ENCODE measurements at regions not wholly inside any gene's neighbourhood (a gene's known extent, or its start where the extent isn't known, plus 50 kb on each side); places are given as distances from the start of the nearest gene placed in this dataset.

DNA sequence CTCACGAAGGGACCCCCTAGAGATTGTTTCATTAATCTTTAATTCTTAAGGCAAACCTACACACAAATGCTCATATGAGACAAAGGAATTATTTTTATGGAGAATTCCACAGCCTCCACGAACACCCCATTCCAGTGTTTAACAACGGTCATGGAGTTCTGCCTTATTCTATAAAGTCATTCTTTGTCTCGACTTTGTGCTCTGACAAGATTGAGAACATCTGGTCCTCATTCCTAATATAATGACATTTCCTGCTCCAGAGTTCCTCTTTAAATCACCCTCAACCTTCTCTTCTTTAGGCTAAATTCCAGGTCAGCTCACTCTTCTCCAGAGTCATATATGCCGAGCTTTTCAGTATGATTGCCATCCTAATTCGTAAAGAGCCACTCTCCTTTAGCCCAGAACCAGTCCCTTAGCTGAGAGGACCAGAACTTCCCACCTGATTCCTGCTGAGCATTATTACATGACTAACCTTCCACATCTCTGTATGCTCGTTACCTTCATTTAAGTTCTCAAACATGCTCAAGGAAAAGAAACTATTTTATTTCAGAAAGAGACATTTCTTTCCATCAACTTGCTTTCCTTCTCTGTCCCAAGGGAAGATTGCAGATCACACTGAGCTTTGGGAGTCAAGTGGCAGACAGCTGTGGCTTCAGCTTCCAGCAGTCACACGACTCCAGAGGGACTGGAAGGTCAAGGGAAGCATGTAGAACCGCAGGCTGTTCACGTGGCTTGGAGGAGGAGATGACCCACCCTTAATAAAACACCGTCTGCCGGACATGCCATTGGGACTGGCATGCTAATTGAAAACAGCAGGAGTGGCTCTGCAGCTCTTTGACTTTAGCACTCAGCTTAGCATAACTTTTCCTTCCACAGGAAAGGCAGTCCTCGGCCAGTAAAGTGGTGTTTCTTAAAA lies 467.1 kb upstream of the HSF2 start:
- H3K4me3 ChIP-seq (ENCODE audit: low read depth in 2 of 2, low read length in 2 of 2), result no peak overlapping the region
- peak; percentile 38; the same call in 1 of the 2 replicates for ATAC-seq

DNA sequence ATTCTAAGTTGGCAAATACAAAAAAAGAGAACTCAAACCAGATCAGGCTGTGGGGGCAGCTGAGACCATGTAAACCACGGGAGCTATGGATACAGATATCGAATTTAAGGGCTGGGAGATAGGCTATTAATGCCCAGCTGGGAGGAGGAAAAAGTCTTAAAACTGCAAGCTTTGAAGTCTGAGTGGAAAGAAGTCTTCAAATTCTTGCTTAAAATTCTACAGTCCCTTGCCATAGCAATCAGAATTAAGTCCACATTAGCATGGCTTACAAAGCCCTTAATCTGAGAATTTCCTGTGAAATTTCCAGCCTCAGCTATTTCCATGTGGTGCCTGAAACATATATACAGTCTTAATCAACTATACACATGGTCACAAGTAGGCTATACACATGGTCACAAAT lies 465.0 kb upstream of the HSF2 start:
- CTCF ChIA-PET, result no interaction called here

More for the DNA sequence above, 467.1 kb upstream of the HSF2 start:
- ChIA-PET CTCF (no interaction called here), POLR2A (interaction anchor here (0.5 kb wide), 1 partner anchor 64 kb away, joined by 3 read pairs; no protein-coding TSS in a partner anchor)
- peak; percentile 46 for DNase-seq (ENCODE audit: low read depth, low spot score)
- Histone ChIP-seq H3K36me3 (ENCODE audit: control insufficient read depth, insufficient read depth, low read length) (no peaks in the 10 kb centered on the region), H3K9me3 (ENCODE audit: control insufficient read depth, insufficient read depth, low read depth, low read length) (no peaks in the 10 kb centered on the region), H3K27me3 (ENCODE audit: control insufficient read depth, insufficient read depth, low read length) (no peaks in the 10 kb centered on the region), H3K4me1 (ENCODE audit: control insufficient read depth, insufficient read depth, low read length) (no peaks in the 10 kb centered on the region), H3K27ac (ENCODE audit: low read length) (no peak overlapping the region)
- intact Hi-C loops (cut with micrococcal nuclease; ENCODE audit: unreplicated experiment) (no loop called here), in situ Hi-C loops (cut with HindIII; ENCODE audit: low pct_unique_long_range_greater_than_20kb, low sequenced_read_pairs) (no loop called here)
- TF ChIP-seq, protein P1, sequence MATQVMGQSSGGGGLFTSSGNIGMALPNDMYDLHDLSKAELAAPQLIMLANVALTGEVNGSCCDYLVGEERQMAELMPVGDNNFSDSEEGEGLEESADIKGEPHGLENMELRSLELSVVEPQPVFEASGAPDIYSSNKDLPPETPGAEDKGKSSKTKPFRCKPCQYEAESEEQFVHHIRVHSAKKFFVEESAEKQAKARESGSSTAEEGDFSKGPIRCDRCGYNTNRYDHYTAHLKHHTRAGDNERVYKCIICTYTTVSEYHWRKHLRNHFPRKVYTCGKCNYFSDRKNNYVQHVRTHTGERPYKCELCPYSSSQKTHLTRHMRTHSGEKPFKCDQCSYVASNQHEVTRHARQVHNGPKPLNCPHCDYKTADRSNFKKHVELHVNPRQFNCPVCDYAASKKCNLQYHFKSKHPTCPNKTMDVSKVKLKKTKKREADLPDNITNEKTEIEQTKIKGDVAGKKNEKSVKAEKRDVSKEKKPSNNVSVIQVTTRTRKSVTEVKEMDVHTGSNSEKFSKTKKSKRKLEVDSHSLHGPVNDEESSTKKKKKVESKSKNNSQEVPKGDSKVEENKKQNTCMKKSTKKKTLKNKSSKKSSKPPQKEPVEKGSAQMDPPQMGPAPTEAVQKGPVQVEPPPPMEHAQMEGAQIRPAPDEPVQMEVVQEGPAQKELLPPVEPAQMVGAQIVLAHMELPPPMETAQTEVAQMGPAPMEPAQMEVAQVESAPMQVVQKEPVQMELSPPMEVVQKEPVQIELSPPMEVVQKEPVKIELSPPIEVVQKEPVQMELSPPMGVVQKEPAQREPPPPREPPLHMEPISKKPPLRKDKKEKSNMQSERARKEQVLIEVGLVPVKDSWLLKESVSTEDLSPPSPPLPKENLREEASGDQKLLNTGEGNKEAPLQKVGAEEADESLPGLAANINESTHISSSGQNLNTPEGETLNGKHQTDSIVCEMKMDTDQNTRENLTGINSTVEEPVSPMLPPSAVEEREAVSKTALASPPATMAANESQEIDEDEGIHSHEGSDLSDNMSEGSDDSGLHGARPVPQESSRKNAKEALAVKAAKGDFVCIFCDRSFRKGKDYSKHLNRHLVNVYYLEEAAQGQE (IDR thresholded peaks at IDR 0.05; ENCODE audit: insufficient read depth in 1 of 2, low read depth in 2 of 2, low read length in 1 of 2), result no peak
- TF ChIP-seq SIN3A (IDR thresholded peaks at IDR 0.05; ENCODE audit: borderline replicate concordance, insufficient read depth, low read depth, low read length) (no peak), POLR2AphosphoS5 (IDR thresholded peaks at IDR 0.05; ENCODE audit: low read depth, low read length) (no peak), TCF7L2 (IDR thresholded peaks at IDR 0.05; ENCODE audit: low read depth, low read length) (no peak)
- TF ChIP-seq, protein P2, sequence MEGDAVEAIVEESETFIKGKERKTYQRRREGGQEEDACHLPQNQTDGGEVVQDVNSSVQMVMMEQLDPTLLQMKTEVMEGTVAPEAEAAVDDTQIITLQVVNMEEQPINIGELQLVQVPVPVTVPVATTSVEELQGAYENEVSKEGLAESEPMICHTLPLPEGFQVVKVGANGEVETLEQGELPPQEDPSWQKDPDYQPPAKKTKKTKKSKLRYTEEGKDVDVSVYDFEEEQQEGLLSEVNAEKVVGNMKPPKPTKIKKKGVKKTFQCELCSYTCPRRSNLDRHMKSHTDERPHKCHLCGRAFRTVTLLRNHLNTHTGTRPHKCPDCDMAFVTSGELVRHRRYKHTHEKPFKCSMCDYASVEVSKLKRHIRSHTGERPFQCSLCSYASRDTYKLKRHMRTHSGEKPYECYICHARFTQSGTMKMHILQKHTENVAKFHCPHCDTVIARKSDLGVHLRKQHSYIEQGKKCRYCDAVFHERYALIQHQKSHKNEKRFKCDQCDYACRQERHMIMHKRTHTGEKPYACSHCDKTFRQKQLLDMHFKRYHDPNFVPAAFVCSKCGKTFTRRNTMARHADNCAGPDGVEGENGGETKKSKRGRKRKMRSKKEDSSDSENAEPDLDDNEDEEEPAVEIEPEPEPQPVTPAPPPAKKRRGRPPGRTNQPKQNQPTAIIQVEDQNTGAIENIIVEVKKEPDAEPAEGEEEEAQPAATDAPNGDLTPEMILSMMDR (IDR thresholded peaks at IDR 0.05), result no peak
- BruUV-seq (replicated peaks), result no TSS peak

More for the DNA sequence above, 465.0 kb upstream of the HSF2 start:
- Histone ChIP-seq H3K9me3 (ENCODE audit: control insufficient read depth, insufficient read depth, low read depth, low read length) (no peaks in the 10 kb centered on the region), H3K27ac (ENCODE audit: low read length) (no peak overlapping the region), H3K27me3 (ENCODE audit: control insufficient read depth, insufficient read depth, low read length) (no peaks in the 10 kb centered on the region), H3K36me3 (ENCODE audit: control insufficient read depth, insufficient read depth, low read length) (no peaks in the 10 kb centered on the region), H3K4me3 (ENCODE audit: low read depth in 2 of 2, low read length in 2 of 2) (no peak overlapping the region), H3K4me1 (ENCODE audit: control insufficient read depth, insufficient read depth, low read length) (no peaks in the 10 kb centered on the region)
- POLR2A ChIA-PET, result no interaction called here
- intact Hi-C loops (cut with micrococcal nuclease; ENCODE audit: unreplicated experiment), result no loop called here
- no peak for DNase-seq (ENCODE audit: low read depth, low spot score)
- no TSS peak for BruUV-seq (replicated peaks)
- ATAC-seq, result no peak
- in situ Hi-C loops (cut with HindIII; ENCODE audit: low pct_unique_long_range_greater_than_20kb, low sequenced_read_pairs), result no loop called here
- TF ChIP-seq SIN3A (IDR thresholded peaks at IDR 0.05; ENCODE audit: borderline replicate concordance, insufficient read depth, low read depth, low read length), result no peak
- no peak for TF ChIP-seq TCF7L2 (IDR thresholded peaks at IDR 0.05; ENCODE audit: low read depth, low read length)
- TF ChIP-seq, protein P2 (IDR thresholded peaks at IDR 0.05), result no peak
- no peak for TF ChIP-seq POLR2AphosphoS5 (IDR thresholded peaks at IDR 0.05; ENCODE audit: low read depth, low read length)
- TF ChIP-seq, protein P1 (IDR thresholded peaks at IDR 0.05; ENCODE audit: insufficient read depth in 1 of 2, low read depth in 2 of 2, low read length in 1 of 2), result no peak

All from Panc1 (cell line).